SK-N-SH (cell line): ENCODE measurements at regions not wholly inside any gene's neighbourhood (a gene's known extent, or its start where the extent isn't known, plus 50 kb on each side); places are given as distances from the start of the nearest gene placed in this dataset.

Experiments used
- CTCF ChIA-PET: fragments of 300-600, 350-600 bp; formaldehyde crosslinking; extraction: SDS; loops from one replicate; lab custom pipeline; 2021; lab: Yijun Ruan, JAX
- POLR2A ChIA-PET: fragments of 350-600 bp; sonication (Branson Sonifier 250); formaldehyde crosslinking; extraction: SDS; loops from one replicate; lab custom pipeline; 2020; ENCODE audit warnings: antibody characterized with exemption, inconsistent platforms; lab: Yijun Ruan, JAX
- DNase-seq: peaks from one replicate; pipeline ENCODE4 v3.0.0; 2012
- H2AFZ ChIP-seq: fragments of 200-600 bp; sonication (generic); 2 replicates; pipeline ENCODE4 v1.8.1; 2016; ENCODE audit warnings: antibody characterized with exemption, mild to moderate bottlenecking, low read depth
- H3F3A ChIP-seq: fragments of 200-600 bp; sonication (generic); replicated peaks from 2 replicates; pipeline ENCODE3; 2016; ENCODE audit warnings: antibody characterized with exemption, mild to moderate bottlenecking; ENCODE audit not compliant: insufficient read depth
- H3K27ac ChIP-seq, 2 experiments: fragments of 200-500 bp in 1 of 2; fragments of 200-600 bp in 1 of 2; sonication (Bioruptor generic) in 1 of 2; sonication (generic), shearing (Covaris generic) in 1 of 2; 2 replicates each; pipeline versions ENCODE4 v1.5.1 to v1.6.1; 2014 to 2016; ENCODE audit warnings: low read depth in 2 of 2, inconsistent platforms in 1 of 2, low read length in 1 of 2, mild to moderate bottlenecking in 1 of 2, mixed read lengths in 1 of 2
- H3K27me3 ChIP-seq: fragments of 200-600 bp; sonication (generic), shearing (Covaris generic); 2 replicates; pipeline ENCODE4 v1.6.1; 2016; ENCODE audit warnings: mixed run types; ENCODE audit not compliant: insufficient read depth
- H3K36me3 ChIP-seq, 2 experiments: fragments of 200-500 bp in 1 of 2; fragments of 200-600 bp in 1 of 2; sonication (Bioruptor generic) in 1 of 2; sonication (generic) in 1 of 2; replicated peaks in 1 of 2; 2 replicates each; pipeline versions ENCODE3 to v1.5.1; 2014 to 2016; ENCODE audit warnings: low read length in 1 of 2, mild to moderate bottlenecking in 1 of 2; ENCODE audit not compliant: insufficient read depth in 2 of 2, control insufficient read depth in 1 of 2
- H3K4me1 ChIP-seq, 2 experiments: fragments of 200-500 bp in 1 of 2; fragments of 200-600 bp in 1 of 2; sonication (Bioruptor generic) in 1 of 2; sonication (generic), shearing (Covaris generic) in 1 of 2; 2 replicates each; pipeline versions ENCODE4 v1.5.1 to v1.6.1; 2014 to 2016; ENCODE audit warnings: low read depth in 1 of 2, low read length in 1 of 2, mixed run types in 1 of 2; ENCODE audit not compliant: insufficient read depth in 2 of 2, control insufficient read depth in 1 of 2
- H3K4me2 ChIP-seq: fragments of 200-600 bp; sonication (generic), shearing (Covaris generic); 2 replicates; pipeline ENCODE4 v1.6.1; 2017; ENCODE audit warnings: mixed run types
- H3K4me3 ChIP-seq, 2 experiments: fragments of 200-500 bp in 1 of 2; fragments of 200-600 bp in 1 of 2; sonication (Bioruptor generic) in 1 of 2; sonication (generic), shearing (Covaris generic) in 1 of 2; 2 replicates each; pipeline versions ENCODE4 v1.5.1 to v1.8.1; 2014 to 2016; ENCODE audit warnings: low read depth in 2 of 2, inconsistent platforms in 1 of 2, low read length in 1 of 2, mild to moderate bottlenecking in 1 of 2, mixed read lengths in 1 of 2, moderate library complexity in 1 of 2
- H3K79me2 ChIP-seq: fragments of 200-600 bp; sonication (generic); 2 replicates; pipeline ENCODE4 v1.8.1; 2017; ENCODE audit warnings: mild to moderate bottlenecking; ENCODE audit not compliant: insufficient read depth
- H3K9ac ChIP-seq: fragments of 200-600 bp; sonication (generic); 2 replicates; pipeline ENCODE4 v1.6.1; 2017; ENCODE audit warnings: mixed run types
- H3K9me2 ChIP-seq: fragments of 200-600 bp; sonication (generic); 2 replicates; pipeline ENCODE4 v1.6.1; 2017; ENCODE audit warnings: mixed run types
- H3K9me3 ChIP-seq: fragments of 200-600 bp; sonication (generic); 2 replicates; pipeline ENCODE4 v1.6.1; 2017; ENCODE audit warnings: mixed run types, mild to moderate bottlenecking, moderate library complexity
- H4K20me1 ChIP-seq: fragments of 200-600 bp; sonication (generic); 2 replicates; pipeline ENCODE4 v1.6.1; 2017; ENCODE audit warnings: mild to moderate bottlenecking, mixed run types; ENCODE audit not compliant: insufficient read depth
- CHD2 ChIP-seq: fragments of 150-350 bp; IDR thresholded peaks from 2 replicates; pipeline ENCODE4 v1.6.1; 2018; ENCODE audit warnings: low read length; ENCODE audit not compliant: partially characterized antibody
- ELF1 ChIP-seq: IDR thresholded peaks from 2 replicates; pipeline ENCODE4 v1.4.0; 2012
- FOXM1 ChIP-seq: IDR thresholded peaks from 2 replicates; pipeline ENCODE4 v1.4.0; 2012; ENCODE audit warnings: low read depth, mild to moderate bottlenecking
- GATA2 ChIP-seq: sonication (generic); formaldehyde crosslinking; IDR thresholded peaks from 2 replicates; pipeline ENCODE4 v1.5.0; 2020; ENCODE audit warnings: mild to moderate bottlenecking, missing genetic modification reagents
- POLR2AphosphoS5 ChIP-seq: IDR thresholded peaks from 2 replicates; pipeline ENCODE4 v1.6.1; 2012; ENCODE audit warnings: low read depth, low read length
- RCOR1 ChIP-seq: fragments of 150-350 bp; IDR thresholded peaks from 2 replicates; pipeline ENCODE4 v1.6.1; 2017; ENCODE audit warnings: antibody characterized with exemption, low read length
- RXRA ChIP-seq: IDR thresholded peaks from 2 replicates; pipeline ENCODE4 v1.4.0; 2012; ENCODE audit warnings: low read depth, mild to moderate bottlenecking, borderline replicate concordance
- SMC3 ChIP-seq: IDR thresholded peaks from 2 replicates; pipeline ENCODE4 v1.6.1; 2012; ENCODE audit warnings: low read depth, low read length, improper control_type of control experiment
- TCF12 ChIP-seq: IDR thresholded peaks from 2 replicates; pipeline ENCODE4 v1.4.0; 2012
- TEAD4 ChIP-seq: IDR thresholded peaks from 2 replicates; pipeline ENCODE4 v1.4.0; 2012; ENCODE audit warnings: mild to moderate bottlenecking, borderline replicate concordance; ENCODE audit not compliant: insufficient read depth
- YY1 ChIP-seq: IDR thresholded peaks from 2 replicates; pipeline ENCODE4 v1.4.0; 2012; ENCODE audit warnings: low read depth, mild to moderate bottlenecking
- WGBS: methylation state at CpG from one replicate; pipeline ENCODE4 v1.1.6; 2017; ENCODE audit warnings: low lambda C conversion rate; 5-methylcytosine and 5-hydroxymethylcytosine counted together
- TF ChIP-seq, protein P1 (sequence below): IDR thresholded peaks from 2 replicates; pipeline ENCODE4; 2012
- TF ChIP-seq, protein P2 (sequence below): IDR thresholded peaks from 2 replicates; pipeline ENCODE4 v1.6.1; 2012; ENCODE audit warnings: mild to moderate bottlenecking, low read depth, low read length, moderate library complexity
- TF ChIP-seq, protein P3 (sequence below): fragments of 200-600 bp; sonication (generic); IDR thresholded peaks from 2 replicates; pipeline ENCODE4 v1.6.1; 2017; ENCODE audit warnings: antibody characterized with exemption, mild to moderate bottlenecking, moderate library complexity

DNA sequence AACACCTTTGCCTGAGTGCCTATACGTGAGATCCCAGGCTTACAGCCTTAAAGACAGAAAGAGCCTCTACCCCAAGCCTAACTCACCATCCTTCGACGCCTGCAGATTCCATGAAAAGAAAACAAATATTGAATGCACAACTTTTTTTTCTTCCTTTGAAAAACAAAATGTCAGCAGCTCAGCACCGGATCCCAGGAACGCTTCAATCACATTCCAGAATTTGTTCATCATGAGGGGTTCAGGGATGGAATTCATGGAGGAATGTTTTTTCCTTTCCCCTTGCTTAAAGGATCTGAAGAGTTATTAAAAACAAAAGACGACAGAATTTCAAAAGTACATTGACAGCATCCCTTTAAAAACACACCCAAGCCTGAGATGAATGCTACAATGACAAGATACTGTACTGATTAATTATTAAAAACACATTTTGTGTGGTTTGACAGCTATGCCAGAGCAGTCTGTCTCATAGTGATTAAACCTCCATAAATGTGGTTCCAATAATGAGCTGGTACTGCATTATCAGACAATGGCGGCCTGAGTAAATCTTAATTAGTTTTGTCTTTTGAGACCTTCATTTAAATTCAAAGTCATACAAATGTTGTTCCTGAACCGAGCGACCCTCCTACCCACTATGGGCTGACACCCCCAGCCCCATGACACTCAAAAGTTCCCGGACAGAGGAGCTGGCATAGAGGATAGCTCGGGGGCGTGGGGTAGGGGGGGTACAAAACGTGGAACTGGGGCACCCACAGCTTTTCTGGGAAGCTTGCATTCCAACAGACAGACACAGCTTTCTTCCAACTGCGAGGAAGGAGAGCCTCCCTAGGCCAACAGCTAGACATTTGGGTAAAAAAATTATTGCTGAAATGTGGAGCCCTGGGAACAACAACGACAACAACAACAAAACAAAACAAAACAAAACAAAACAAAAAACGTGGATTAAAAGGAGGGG lies 227.5 kb downstream of the TTC32 start:
- Histone ChIP-seq H3K4me3 (no peak overlapping the region), H4K20me1 (no peaks in the 10 kb centered on the region), H2AFZ (no peak overlapping the region), H3K27me3 (peaks cover 16% of the 10 kb centered on the region; the same call in 1 of the 2 replicates), H3K9me3 (no peaks in the 10 kb centered on the region), H3K27ac (no peak overlapping the region), H3K4me2 (no peak overlapping the region), H3K79me2 (no peaks in the 10 kb centered on the region), H3K9me2 (no peaks in the 10 kb centered on the region), H3K9ac (no peak overlapping the region), H3K4me1 (peaks cover 0 to 30% of the 10 kb centered on the region in 2 experiments; a peak in 2 of 4 replicates), H3F3A (no peaks in the 10 kb centered on the region), H3K36me3 (no peaks in the 10 kb centered on the region)
- 44% methylated on average over 16 of the region's 16 CpGs for WGBS
- DNase-seq, result no peak
- ChIA-PET POLR2A (no interaction called here), CTCF (interaction anchor here (1.2 kb wide), 1 partner anchor 18 kb away, joined by 4 read pairs; no protein-coding TSS in a partner anchor)
- no peak for TF ChIP-seq TCF12
- no peak for TF ChIP-seq SMC3
- TF ChIP-seq GATA2 (CRISPR knock-in tag), result no peak
- TF ChIP-seq, protein P1, sequence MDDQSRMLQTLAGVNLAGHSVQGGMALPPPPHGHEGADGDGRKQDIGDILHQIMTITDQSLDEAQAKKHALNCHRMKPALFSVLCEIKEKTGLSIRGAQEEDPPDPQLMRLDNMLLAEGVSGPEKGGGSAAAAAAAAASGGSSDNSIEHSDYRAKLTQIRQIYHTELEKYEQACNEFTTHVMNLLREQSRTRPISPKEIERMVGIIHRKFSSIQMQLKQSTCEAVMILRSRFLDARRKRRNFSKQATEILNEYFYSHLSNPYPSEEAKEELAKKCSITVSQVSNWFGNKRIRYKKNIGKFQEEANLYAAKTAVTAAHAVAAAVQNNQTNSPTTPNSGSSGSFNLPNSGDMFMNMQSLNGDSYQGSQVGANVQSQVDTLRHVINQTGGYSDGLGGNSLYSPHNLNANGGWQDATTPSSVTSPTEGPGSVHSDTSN, result no peak
- no peak for TF ChIP-seq POLR2AphosphoS5
- no peak for TF ChIP-seq TEAD4
- no peak for TF ChIP-seq YY1
- TF ChIP-seq, protein P2, sequence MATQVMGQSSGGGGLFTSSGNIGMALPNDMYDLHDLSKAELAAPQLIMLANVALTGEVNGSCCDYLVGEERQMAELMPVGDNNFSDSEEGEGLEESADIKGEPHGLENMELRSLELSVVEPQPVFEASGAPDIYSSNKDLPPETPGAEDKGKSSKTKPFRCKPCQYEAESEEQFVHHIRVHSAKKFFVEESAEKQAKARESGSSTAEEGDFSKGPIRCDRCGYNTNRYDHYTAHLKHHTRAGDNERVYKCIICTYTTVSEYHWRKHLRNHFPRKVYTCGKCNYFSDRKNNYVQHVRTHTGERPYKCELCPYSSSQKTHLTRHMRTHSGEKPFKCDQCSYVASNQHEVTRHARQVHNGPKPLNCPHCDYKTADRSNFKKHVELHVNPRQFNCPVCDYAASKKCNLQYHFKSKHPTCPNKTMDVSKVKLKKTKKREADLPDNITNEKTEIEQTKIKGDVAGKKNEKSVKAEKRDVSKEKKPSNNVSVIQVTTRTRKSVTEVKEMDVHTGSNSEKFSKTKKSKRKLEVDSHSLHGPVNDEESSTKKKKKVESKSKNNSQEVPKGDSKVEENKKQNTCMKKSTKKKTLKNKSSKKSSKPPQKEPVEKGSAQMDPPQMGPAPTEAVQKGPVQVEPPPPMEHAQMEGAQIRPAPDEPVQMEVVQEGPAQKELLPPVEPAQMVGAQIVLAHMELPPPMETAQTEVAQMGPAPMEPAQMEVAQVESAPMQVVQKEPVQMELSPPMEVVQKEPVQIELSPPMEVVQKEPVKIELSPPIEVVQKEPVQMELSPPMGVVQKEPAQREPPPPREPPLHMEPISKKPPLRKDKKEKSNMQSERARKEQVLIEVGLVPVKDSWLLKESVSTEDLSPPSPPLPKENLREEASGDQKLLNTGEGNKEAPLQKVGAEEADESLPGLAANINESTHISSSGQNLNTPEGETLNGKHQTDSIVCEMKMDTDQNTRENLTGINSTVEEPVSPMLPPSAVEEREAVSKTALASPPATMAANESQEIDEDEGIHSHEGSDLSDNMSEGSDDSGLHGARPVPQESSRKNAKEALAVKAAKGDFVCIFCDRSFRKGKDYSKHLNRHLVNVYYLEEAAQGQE, result no peak
- TF ChIP-seq RXRA, result no peak
- no peak for TF ChIP-seq RCOR1
- TF ChIP-seq FOXM1, result no peak
- TF ChIP-seq, protein P3, sequence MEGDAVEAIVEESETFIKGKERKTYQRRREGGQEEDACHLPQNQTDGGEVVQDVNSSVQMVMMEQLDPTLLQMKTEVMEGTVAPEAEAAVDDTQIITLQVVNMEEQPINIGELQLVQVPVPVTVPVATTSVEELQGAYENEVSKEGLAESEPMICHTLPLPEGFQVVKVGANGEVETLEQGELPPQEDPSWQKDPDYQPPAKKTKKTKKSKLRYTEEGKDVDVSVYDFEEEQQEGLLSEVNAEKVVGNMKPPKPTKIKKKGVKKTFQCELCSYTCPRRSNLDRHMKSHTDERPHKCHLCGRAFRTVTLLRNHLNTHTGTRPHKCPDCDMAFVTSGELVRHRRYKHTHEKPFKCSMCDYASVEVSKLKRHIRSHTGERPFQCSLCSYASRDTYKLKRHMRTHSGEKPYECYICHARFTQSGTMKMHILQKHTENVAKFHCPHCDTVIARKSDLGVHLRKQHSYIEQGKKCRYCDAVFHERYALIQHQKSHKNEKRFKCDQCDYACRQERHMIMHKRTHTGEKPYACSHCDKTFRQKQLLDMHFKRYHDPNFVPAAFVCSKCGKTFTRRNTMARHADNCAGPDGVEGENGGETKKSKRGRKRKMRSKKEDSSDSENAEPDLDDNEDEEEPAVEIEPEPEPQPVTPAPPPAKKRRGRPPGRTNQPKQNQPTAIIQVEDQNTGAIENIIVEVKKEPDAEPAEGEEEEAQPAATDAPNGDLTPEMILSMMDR, result no peak
- no peak for TF ChIP-seq ELF1
- no peak for TF ChIP-seq CHD2
